Left ventricle myocardium inferior (tissue), 1 donor: ENCODE measurements at regions not wholly inside any gene's neighbourhood (a gene's known extent, or its start where the extent isn't known, plus 50 kb on each side); places are given as distances from the start of the nearest gene placed in this dataset.

Experiments used
- DNase-seq: peaks from one replicate; pipeline ENCODE4 v3.0.0-alpha.2; 2020
- H3K27ac ChIP-seq: fragments of 200-600 bp; replicated peaks from 2 replicates; pipeline ENCODE4 v1.8.0; 2021
- H3K27me3 ChIP-seq: fragments of 200-600 bp; 2 replicates; pipeline ENCODE4 v1.8.0; 2021; ENCODE audit warnings: low read depth
- H3K36me3 ChIP-seq: fragments of 200-600 bp; 2 replicates; pipeline ENCODE4 v1.8.0; 2021
- H3K4me1 ChIP-seq: fragments of 200-600 bp; 2 replicates; pipeline ENCODE4 v1.8.0; 2021
- H3K4me3 ChIP-seq: fragments of 200-600 bp; 2 replicates; pipeline ENCODE4 v1.8.0; 2021; ENCODE audit warnings: mild to moderate bottlenecking, moderate library complexity
- H3K9me3 ChIP-seq: fragments of 200-600 bp; replicated peaks from 2 replicates; pipeline ENCODE4 v1.8.0; 2021
- CTCF ChIP-seq: fragments of 200-600 bp; IDR thresholded peaks from 2 replicates; pipeline ENCODE4 v1.8.0; 2021; ENCODE audit warnings: antibody characterized with exemption, mild to moderate bottlenecking, borderline replicate concordance
- intact Hi-C: fragments of 100-400 bp; cut with micrococcal nuclease; formaldehyde crosslinking; loops from one replicate; pipeline ENCODE4 v1.11.0; 2022
- donor health status: DM: no; HTN: yes; CAD: no; lungs with severe emphysema.

- no peak for TF ChIP-seq CTCF
- DNase-seq: no peak
- Histone ChIP-seq H3K4me1 (no peaks in the 10 kb centered on the region), H3K36me3 (no peaks in the 10 kb centered on the region), H3K27ac (no peak overlapping the region), H3K9me3 (no peaks in the 10 kb centered on the region), H3K4me3 (no peak overlapping the region), H3K27me3 (no peaks in the 10 kb centered on the region)
- intact Hi-C loops: no loop called here
These were observed 98.3 kb upstream of the ABI3BP start for GRCh38 chr3:101091489-101091888.

GRCh38 chr3:101085752-101086151 lies 92.5 kb upstream of the ABI3BP start:
- DNase-seq: no peak
- Histone ChIP-seq H3K27me3 (no peaks in the 10 kb centered on the region), H3K4me1 (peaks cover 9% of the 10 kb centered on the region), H3K9me3 (no peaks in the 10 kb centered on the region), H3K36me3 (no peaks in the 10 kb centered on the region), H3K27ac (no peak overlapping the region), H3K4me3 (no peak overlapping the region)
- TF ChIP-seq CTCF: no peak
- intact Hi-C loops: no loop called here

GRCh38 chr3:101084404-101084803 lies 91.2 kb upstream of the ABI3BP start:
- H3K27ac ChIP-seq: no peak overlapping the region
- H3K9me3 ChIP-seq: no peaks in the 10 kb centered on the region
- H3K4me1 ChIP-seq: peaks cover 9% of the 10 kb centered on the region
- intact Hi-C loops: no loop called here
- no peaks in the 10 kb centered on the region for H3K27me3 ChIP-seq
- H3K36me3 ChIP-seq: no peaks in the 10 kb centered on the region
- DNase-seq: no peak
- H3K4me3 ChIP-seq: no peak overlapping the region
- TF ChIP-seq CTCF: no peak

- no peak overlapping the region for H3K4me3 ChIP-seq
- no peaks in the 10 kb centered on the region for H3K36me3 ChIP-seq
- no peak for TF ChIP-seq CTCF
- no peak overlapping the region for H3K27ac ChIP-seq
- H3K4me1 ChIP-seq: peaks cover 9% of the 10 kb centered on the region
- no peaks in the 10 kb centered on the region for H3K27me3 ChIP-seq
- no peaks in the 10 kb centered on the region for H3K9me3 ChIP-seq
- no peak for DNase-seq
- intact Hi-C loops: no loop called here
These were observed 88.8 kb upstream of the ABI3BP start for GRCh38 chr3:101081999-101082398.

GRCh38 chr3:101081446-101081845 lies 88.2 kb upstream of the ABI3BP start:
- Histone ChIP-seq H3K4me1 (peaks cover 9% of the 10 kb centered on the region), H3K4me3 (no peak overlapping the region), H3K27me3 (no peaks in the 10 kb centered on the region), H3K36me3 (no peaks in the 10 kb centered on the region), H3K27ac (no peak overlapping the region), H3K9me3 (no peaks in the 10 kb centered on the region)
- intact Hi-C loops: no loop called here
- DNase-seq: no peak
- no peak for TF ChIP-seq CTCF
